ENCODE measurements at regions not wholly inside any gene's neighbourhood (a gene's known extent, or its start where the extent isn't known, plus 50 kb on each side); places are given as distances from the start of the nearest gene placed in this dataset.
"Not testable (repeated sequence)": the region's sequence is repeated elsewhere in the genome, so short reads cannot be mapped to it uniquely, and the experiment has no call there.

GRCh38 chr21:15932726-15933125, 202.9 kb downstream of the USP25 start:
- no peak for DNase-seq (ENCODE audit: low spot score)

GRCh38 chr21:15935530-15935929, 205.7 kb downstream of the USP25 start:
- no peak for DNase-seq (ENCODE audit: low spot score)

- DNase-seq (ENCODE audit: low spot score): peak; percentile 23
These were observed 213.4 kb downstream of the USP25 start for GRCh38 chr21:15943009-15943666.

GRCh38 chr21:15947677-15948076, 217.9 kb downstream of the USP25 start:
- no peak for DNase-seq (ENCODE audit: low spot score)

GRCh38 chr21:15953551-15954116, 223.9 kb downstream of the USP25 start:
- DNase-seq (ENCODE audit: low spot score): no peak

GRCh38 chr21:15964236-15964855, 234.6 kb downstream of the USP25 start:
- DNase-seq (ENCODE audit: low spot score): no peak

- DNase-seq (ENCODE audit: low spot score): no peak
These were observed 236.4 kb downstream of the USP25 start for GRCh38 chr21:15966231-15966630.

GRCh38 chr21:15966651-15967050, 236.9 kb downstream of the USP25 start:
- no peak for DNase-seq (ENCODE audit: low spot score)

- DNase-seq (ENCODE audit: low spot score): peak; percentile 63
These were observed 237.9 kb downstream of the USP25 start for GRCh38 chr21:15967661-15968060.

GRCh38 chr21:15968776-15969310, 239.1 kb downstream of the USP25 start:
- no peak for DNase-seq (ENCODE audit: low spot score)

GRCh38 chr21:15976807-15977206, 247.0 kb downstream of the USP25 start:
- no peak for DNase-seq (ENCODE audit: low spot score)

GRCh38 chr21:15978215-15978738, 248.5 kb downstream of the USP25 start:
- DNase-seq (ENCODE audit: low spot score): peak; percentile 31

- not testable (repeated sequence) for DNase-seq (ENCODE audit: low spot score)
These were observed 249.7 kb downstream of the USP25 start for GRCh38 chr21:15979493-15979892.

- no peak for DNase-seq (ENCODE audit: low spot score)
These were observed 256.5 kb downstream of the USP25 start for GRCh38 chr21:15986277-15986676.

- peak; percentile 43 for DNase-seq (ENCODE audit: low spot score)
These were observed 262.4 kb downstream of the USP25 start for GRCh38 chr21:15992171-15992570.

GRCh38 chr21:15993951-15994350, 264.2 kb downstream of the USP25 start:
- no peak for DNase-seq (ENCODE audit: low spot score)

GRCh38 chr21:15999741-16000140, 270.0 kb downstream of the USP25 start:
- no peak for DNase-seq (ENCODE audit: low spot score)

GRCh38 chr21:16002874-16003466, 273.2 kb downstream of the USP25 start:
- peak; percentile 29 for DNase-seq (ENCODE audit: low spot score)

GRCh38 chr21:16004086-16004485, 274.3 kb downstream of the USP25 start:
- DNase-seq (ENCODE audit: low spot score): no peak

GRCh38 chr21:16004523-16004922, 274.7 kb downstream of the USP25 start:
- no peak for DNase-seq (ENCODE audit: low spot score)

GRCh38 chr21:16005996-16006395, 276.2 kb downstream of the USP25 start:
- no peak for DNase-seq (ENCODE audit: low spot score)

GRCh38 chr21:16007943-16008342, 278.2 kb downstream of the USP25 start:
- DNase-seq (ENCODE audit: low spot score): no peak
